C4-2B (cell line): ENCODE measurements at regions not wholly inside any gene's neighbourhood (a gene's known extent, or its start where the extent isn't known, plus 50 kb on each side); places are given as distances from the start of the nearest gene placed in this dataset.

ENCODE experiments used
- ZFX ChIP-seq: fragments of 450-650 bp; IDR thresholded peaks from 2 replicates; pipeline ENCODE4 v1.6.1; 2017
- TF ChIP-seq, protein P1 (sequence below): fragments of 450-650 bp; conservative IDR thresholded peaks from 2 replicates; pipeline ENCODE4 v1.5.1; 2017; ENCODE audit warnings: mild to moderate bottlenecking

DNA sequence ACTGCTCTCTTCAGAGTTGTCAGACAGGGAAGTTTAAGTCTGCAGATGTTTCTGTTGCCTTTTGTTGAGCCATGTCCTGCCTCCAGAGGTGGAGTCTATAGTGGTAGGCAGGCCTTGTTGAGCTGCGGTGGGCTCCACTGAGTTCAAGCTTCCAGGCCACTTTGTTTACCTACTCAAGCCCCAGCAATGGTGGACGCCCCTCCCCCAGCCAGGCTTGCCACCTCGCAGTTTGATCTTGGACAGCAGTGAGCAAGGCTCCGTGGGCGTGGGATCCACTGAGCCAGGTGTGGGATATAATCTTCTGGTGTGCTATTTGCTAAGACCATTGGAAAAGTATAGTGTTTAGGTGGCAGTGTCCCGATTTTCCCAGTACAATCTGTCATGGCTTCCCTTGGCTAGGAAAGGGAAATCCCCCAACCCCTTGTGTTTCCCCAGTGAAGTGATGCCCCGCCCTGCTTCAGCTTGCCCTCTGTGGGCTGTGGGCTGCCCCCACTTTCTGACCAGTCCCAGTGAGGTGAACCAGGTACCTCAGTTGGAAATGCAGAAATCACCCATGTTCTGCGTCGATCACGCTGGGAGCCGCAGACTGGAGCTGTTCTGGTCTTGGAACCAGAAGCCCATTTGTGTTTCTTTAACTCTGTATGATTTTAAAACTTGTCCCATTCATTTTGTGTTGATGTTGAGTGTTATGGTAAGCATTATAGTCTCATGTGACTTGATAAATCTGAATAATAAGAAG is 89.2 kb upstream of the CALCR start:
- TF ChIP-seq, protein P1, sequence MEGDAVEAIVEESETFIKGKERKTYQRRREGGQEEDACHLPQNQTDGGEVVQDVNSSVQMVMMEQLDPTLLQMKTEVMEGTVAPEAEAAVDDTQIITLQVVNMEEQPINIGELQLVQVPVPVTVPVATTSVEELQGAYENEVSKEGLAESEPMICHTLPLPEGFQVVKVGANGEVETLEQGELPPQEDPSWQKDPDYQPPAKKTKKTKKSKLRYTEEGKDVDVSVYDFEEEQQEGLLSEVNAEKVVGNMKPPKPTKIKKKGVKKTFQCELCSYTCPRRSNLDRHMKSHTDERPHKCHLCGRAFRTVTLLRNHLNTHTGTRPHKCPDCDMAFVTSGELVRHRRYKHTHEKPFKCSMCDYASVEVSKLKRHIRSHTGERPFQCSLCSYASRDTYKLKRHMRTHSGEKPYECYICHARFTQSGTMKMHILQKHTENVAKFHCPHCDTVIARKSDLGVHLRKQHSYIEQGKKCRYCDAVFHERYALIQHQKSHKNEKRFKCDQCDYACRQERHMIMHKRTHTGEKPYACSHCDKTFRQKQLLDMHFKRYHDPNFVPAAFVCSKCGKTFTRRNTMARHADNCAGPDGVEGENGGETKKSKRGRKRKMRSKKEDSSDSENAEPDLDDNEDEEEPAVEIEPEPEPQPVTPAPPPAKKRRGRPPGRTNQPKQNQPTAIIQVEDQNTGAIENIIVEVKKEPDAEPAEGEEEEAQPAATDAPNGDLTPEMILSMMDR = no peak
- no peak for TF ChIP-seq ZFX
